ENCODE measurements at regions not wholly inside any gene's neighbourhood (a gene's known extent, or its start where the extent isn't known, plus 50 kb on each side); places are given as distances from the start of the nearest gene placed in this dataset.

GRCh38 chr2:71830497-71831192, 317.0 kb downstream of the CYP26B1 start:
- peaks cover 12% of the 10 kb centered on the region for H3K4me1 ChIP-seq
- ATAC-seq (peak in 2 of 4 donors; percentile 26 to 43), DNase-seq (no peak)
- H3K9me3 ChIP-seq: no peaks in the 10 kb centered on the region
- TF ChIP-seq CTCF (IDR thresholded peaks at IDR 0.05): no peak
- no peaks in the 10 kb centered on the region for H3K36me3 ChIP-seq (ENCODE audit: insufficient read depth in 1 of 2, low read depth in 1 of 2)
- intact Hi-C loops (cut with DNase I): no loop called here
- H3K4me3 ChIP-seq: no peak overlapping the region
- H3K27ac ChIP-seq: peak overlapping the region; percentile 51
- peaks cover 0 to 2% (median 0%) of the 10 kb centered on the region in 3 donors for H3K27me3 ChIP-seq (ENCODE audit: insufficient read depth in 3 of 3, low read length in 2 of 3)
- 54 to 63% (median 59%) methylated on average over 9 of the region's 9 CpGs for WGBS, 3 donors

- DNase-seq (no peak), ATAC-seq (no peak)
- Histone ChIP-seq H3K4me3 (no peak overlapping the region), H3K27ac (no peak overlapping the region), H3K27me3 (ENCODE audit: insufficient read depth in 3 of 3, low read length in 2 of 3) (peaks cover 0 to 2% (median 0%) of the 10 kb centered on the region in 3 donors), H3K9me3 (no peaks in the 10 kb centered on the region), H3K36me3 (ENCODE audit: insufficient read depth in 1 of 2, low read depth in 1 of 2) (no peaks in the 10 kb centered on the region), H3K4me1 (peaks cover 12% of the 10 kb centered on the region)
- intact Hi-C loops (cut with DNase I): no loop called here
- TF ChIP-seq CTCF (IDR thresholded peaks at IDR 0.05): no peak
- WGBS, 3 donors: 95 to 98% (median 95%) methylated on average over 6 of the region's 6 CpGs
Observed at GRCh38 chr2:71829008-71829407, 318.7 kb downstream of the CYP26B1 start.

- Histone ChIP-seq H3K9me3 (no peaks in the 10 kb centered on the region), H3K4me1 (peaks cover 12% of the 10 kb centered on the region), H3K36me3 (ENCODE audit: insufficient read depth in 1 of 2, low read depth in 1 of 2) (no peaks in the 10 kb centered on the region), H3K4me3 (no peak overlapping the region), H3K27me3 (ENCODE audit: insufficient read depth in 3 of 3, low read length in 2 of 3) (peaks cover 0 to 2% (median 0%) of the 10 kb centered on the region in 3 donors), H3K27ac (no peak overlapping the region)
- WGBS, 3 donors: 95 to 97% (median 96%) methylated on average over 7 of the region's 7 CpGs
- no peak for DNase-seq
- ATAC-seq: no peak
- no peak for TF ChIP-seq CTCF (IDR thresholded peaks at IDR 0.05)
- intact Hi-C loops (cut with DNase I): no loop called here
Observed at GRCh38 chr2:71827973-71828372, 319.7 kb downstream of the CYP26B1 start.

GRCh38 chr2:71827524-71827901, 320.1 kb downstream of the CYP26B1 start:
- Histone ChIP-seq H3K9me3 (no peaks in the 10 kb centered on the region), H3K27me3 (ENCODE audit: insufficient read depth in 3 of 3, low read length in 2 of 3) (peaks cover 0 to 2% (median 0%) of the 10 kb centered on the region in 3 donors), H3K27ac (no peak overlapping the region), H3K4me1 (peaks cover 12% of the 10 kb centered on the region), H3K36me3 (ENCODE audit: insufficient read depth in 1 of 2, low read depth in 1 of 2) (no peaks in the 10 kb centered on the region), H3K4me3 (no peak overlapping the region)
- TF ChIP-seq CTCF (IDR thresholded peaks at IDR 0.05): no peak
- intact Hi-C loops (cut with DNase I): no loop called here
- ATAC-seq (no peak), DNase-seq (no peak)
- 86 to 93% (median 92%) methylated on average over 6 of the region's 6 CpGs for WGBS, 3 donors

Measured in psoas muscle (tissue), 7 donors.